DMS53 treated with DMSO at 0.1 percent for 48 hours (cell line): ENCODE measurements at regions not wholly inside any gene's neighbourhood (a gene's known extent, or its start where the extent isn't known, plus 50 kb on each side); places are given as distances from the start of the nearest gene placed in this dataset.
A peak's percentile ranks its signal among the peaks of the same experiment; 100 is the strongest.
"Not testable (repeated sequence)": the region's sequence is repeated elsewhere in the genome, so short reads cannot be mapped to it uniquely, and the experiment has no call there.

ENCODE experiments used
- DNase-seq: peaks from one replicate; lab custom pipeline; 2025; ENCODE audit not compliant: unreplicated experiment; lab: John Stamatoyannopoulos, UW

GRCh38 chr10:20658158-20658557 lies 239.0 kb downstream of the NEBL start:
- DNase-seq, result no peak

GRCh38 chr10:20656886-20657285 lies 240.2 kb downstream of the NEBL start:
- DNase-seq, result no peak

GRCh38 chr10:20652424-20652823 lies 244.7 kb downstream of the NEBL start:
- not testable (repeated sequence) for DNase-seq

GRCh38 chr10:20648263-20648874 lies 248.7 kb downstream of the NEBL start:
- DNase-seq, result no peak

- no peak for DNase-seq
Measured at GRCh38 chr10:20647756-20648155, 249.4 kb downstream of the NEBL start.

- DNase-seq, result no peak
Measured at GRCh38 chr10:20644421-20644820, 252.7 kb downstream of the NEBL start.

- DNase-seq, result no peak
Measured at GRCh38 chr10:20641605-20642004, 255.5 kb downstream of the NEBL start.

GRCh38 chr10:20635570-20635969 lies 261.5 kb downstream of the NEBL start:
- DNase-seq, result no peak

- no peak for DNase-seq
Measured at GRCh38 chr10:20634839-20635238, 262.3 kb downstream of the NEBL start.

- DNase-seq, result no peak
Measured at GRCh38 chr10:20633714-20634113, 263.4 kb downstream of the NEBL start.

GRCh38 chr10:20632696-20633095 lies 264.4 kb downstream of the NEBL start:
- no peak for DNase-seq

GRCh38 chr10:20631229-20631628 lies 265.9 kb downstream of the NEBL start:
- DNase-seq, result no peak

- DNase-seq, result no peak
Measured at GRCh38 chr10:20630092-20630643, 266.9 kb downstream of the NEBL start.

- no peak for DNase-seq
Measured at GRCh38 chr10:20627946-20628507, 269.1 kb downstream of the NEBL start.

GRCh38 chr10:20627087-20627486 lies 270.0 kb downstream of the NEBL start:
- no peak for DNase-seq

GRCh38 chr10:20625868-20626267 lies 271.2 kb downstream of the NEBL start:
- no peak for DNase-seq

- DNase-seq, result no peak
Measured at GRCh38 chr10:20624642-20625041, 272.5 kb downstream of the NEBL start.

GRCh38 chr10:20623546-20623945 lies 273.6 kb downstream of the NEBL start:
- DNase-seq, result no peak

- DNase-seq, result peak; percentile 55
Measured at GRCh38 chr10:20622531-20623211, 274.4 kb downstream of the NEBL start.

GRCh38 chr10:20620981-20621380 lies 276.1 kb downstream of the NEBL start:
- no peak for DNase-seq

- DNase-seq, result no peak
Measured at GRCh38 chr10:20618011-20618547, 279.0 kb downstream of the NEBL start.
